Subcutaneous abdominal adipose tissue (tissue), 5 donors: ENCODE measurements at regions not wholly inside any gene's neighbourhood (a gene's known extent, or its start where the extent isn't known, plus 50 kb on each side); places are given as distances from the start of the nearest gene placed in this dataset.
"Not testable (repeated sequence)": the region's sequence is repeated elsewhere in the genome, so short reads cannot be mapped to it uniquely, and the experiment has no call there.

Experiments
- H3K27ac ChIP-seq: one replicate; pipeline ENCODE4 v1.7.0; 2013; ENCODE audit warnings: low read depth, mild to moderate bottlenecking, inconsistent platforms, low read length, moderate library complexity
- H3K27me3 ChIP-seq, 5 donors: one replicate each; pipeline ENCODE4 v1.7.0; 2013; ENCODE audit warnings: low read length in 5 of 5, inconsistent platforms in 1 of 5; ENCODE audit not compliant: control insufficient read depth in 5 of 5, insufficient read depth in 4 of 5
- H3K36me3 ChIP-seq, 5 donors: one replicate each; pipeline ENCODE4 v1.7.0; 2013; ENCODE audit warnings: low read length in 5 of 5; ENCODE audit not compliant: control insufficient read depth in 5 of 5, insufficient read depth in 5 of 5
- H3K4me1 ChIP-seq, 5 donors: one replicate each; pipeline ENCODE4 v1.7.0; 2013; ENCODE audit warnings: low read length in 5 of 5, mild to moderate bottlenecking in 3 of 5, moderate library complexity in 1 of 5; ENCODE audit not compliant: control insufficient read depth in 5 of 5, insufficient read depth in 5 of 5
- H3K4me3 ChIP-seq, 5 donors: one replicate each; pipeline ENCODE4 v1.7.0; 2013; ENCODE audit warnings: low read length in 5 of 5, low read depth in 1 of 5
- H3K9ac ChIP-seq, 5 donors: one replicate each; pipeline ENCODE4 v1.7.0; 2013; ENCODE audit warnings: low read length in 5 of 5, mild to moderate bottlenecking in 4 of 5, moderate library complexity in 3 of 5
- H3K9me3 ChIP-seq, 5 donors: one replicate each; pipeline ENCODE4 v1.7.0; 2013; ENCODE audit warnings: low read length in 5 of 5; ENCODE audit not compliant: control insufficient read depth in 5 of 5
- donor health status: healthy.
- donor health status: healthy.
- donor health status: healthy.
- donor health status: healthy.
- donor health status: healthy.

DNA sequence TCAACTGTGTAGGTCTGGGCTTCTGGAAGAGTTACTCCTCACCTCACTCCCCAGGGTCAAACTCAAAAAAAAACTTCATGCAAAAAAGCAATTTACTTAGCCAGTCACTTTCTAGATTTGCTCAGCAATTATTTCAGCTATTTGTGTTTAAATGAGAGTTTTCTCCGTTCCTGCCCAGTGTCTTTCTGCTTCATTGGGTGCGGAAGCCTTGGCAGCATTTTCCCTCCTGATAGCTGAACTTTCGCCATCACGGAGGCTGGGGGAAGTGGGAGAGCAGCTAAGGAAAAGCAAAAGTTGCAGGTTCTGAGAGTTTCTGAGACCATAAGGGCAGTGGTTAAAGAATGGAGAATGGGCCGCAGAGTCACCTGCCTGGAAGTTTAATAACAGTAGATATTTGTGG is 287.1 kb upstream of the DYNLRB2 start:
- H3K4me3 ChIP-seq = no peak overlapping the region
- no peak overlapping the region for H3K9ac ChIP-seq
- H3K27ac ChIP-seq = no peak overlapping the region
- no peaks in the 10 kb centered on the region for H3K36me3 ChIP-seq
- H3K4me1 ChIP-seq = no peaks in the 10 kb centered on the region
- no peaks in the 10 kb centered on the region for H3K9me3 ChIP-seq
- peaks cover 0 to 5% (median 0%) of the 10 kb centered on the region in 5 donors for H3K27me3 ChIP-seq

DNA sequence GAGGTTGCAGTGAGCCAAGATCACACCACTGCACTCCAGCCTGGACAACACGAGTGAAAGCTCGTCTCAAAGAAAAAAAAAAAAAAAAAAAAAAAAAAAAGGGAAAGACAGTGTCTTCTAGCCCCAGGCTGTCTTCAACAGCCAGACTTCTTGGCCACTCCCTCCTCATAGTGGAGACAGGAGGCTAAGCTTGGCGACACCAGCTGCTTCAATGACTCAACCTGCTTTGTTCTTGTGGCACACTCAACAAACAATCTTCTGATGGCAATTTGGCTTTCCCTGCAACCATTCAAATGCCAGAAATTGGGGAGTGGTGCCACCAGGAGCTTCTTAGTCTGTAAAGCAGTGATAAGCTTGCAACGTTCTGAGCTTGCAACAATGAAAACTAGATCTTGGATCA is 290.4 kb upstream of the DYNLRB2 start:
- Histone ChIP-seq H3K27me3 (peaks cover 0 to 5% (median 0%) of the 10 kb centered on the region in 5 donors), H3K9me3 (no peaks in the 10 kb centered on the region), H3K4me3 (no peak overlapping the region), H3K9ac (no peak overlapping the region), H3K36me3 (no peaks in the 10 kb centered on the region), H3K4me1 (no peaks in the 10 kb centered on the region), H3K27ac (no peak overlapping the region)

DNA sequence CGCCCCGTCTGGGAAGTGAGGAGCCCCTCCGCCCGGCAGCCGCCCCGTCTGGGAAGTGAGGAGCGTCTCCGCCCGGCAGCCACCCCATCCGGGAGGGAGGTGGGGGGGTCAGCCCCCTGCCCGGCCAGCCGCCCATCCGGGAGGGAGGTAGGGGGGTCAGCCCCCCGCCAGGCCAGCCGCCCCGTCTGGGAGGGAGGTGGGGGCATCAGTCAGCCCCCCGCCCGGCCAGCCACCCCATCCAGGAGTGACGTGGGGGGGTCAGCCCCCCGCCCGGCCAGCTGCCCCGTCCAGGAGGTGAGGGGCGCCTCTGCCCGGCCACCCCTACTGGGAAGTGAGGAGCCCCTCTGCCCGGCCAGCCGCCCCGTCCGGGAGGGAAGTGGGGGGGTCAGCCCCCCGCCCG is 297.5 kb upstream of the DYNLRB2 start:
- not testable (repeated sequence) for H3K27ac ChIP-seq, H3K4me3 ChIP-seq, H3K27me3 ChIP-seq, H3K36me3 ChIP-seq, H3K4me1 ChIP-seq, H3K9me3 ChIP-seq, H3K9ac ChIP-seq

DNA sequence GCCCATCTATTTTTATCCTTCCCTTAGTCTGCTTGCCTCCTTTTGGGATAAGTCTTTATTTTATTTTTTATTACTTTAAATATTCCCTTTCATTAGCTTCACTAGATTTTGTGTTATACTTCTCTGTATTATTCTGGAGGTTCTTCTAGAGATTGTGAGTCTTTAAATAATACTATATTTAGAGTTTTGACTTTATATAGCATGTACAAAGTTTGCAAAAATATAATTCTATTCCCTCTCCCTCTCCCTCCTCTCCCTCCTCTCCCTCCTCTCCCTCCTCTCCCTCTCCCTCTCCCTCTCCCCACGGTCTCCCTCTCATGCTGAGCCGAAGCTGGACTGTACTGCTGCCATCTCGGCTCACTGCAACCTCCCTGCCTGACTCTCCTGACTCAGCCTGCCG is 298.5 kb upstream of the DYNLRB2 start:
- H3K27me3 ChIP-seq, H3K27ac ChIP-seq, H3K36me3 ChIP-seq, H3K4me1 ChIP-seq, H3K9me3 ChIP-seq, H3K4me3 ChIP-seq, H3K9ac ChIP-seq: not testable (repeated sequence)

DNA sequence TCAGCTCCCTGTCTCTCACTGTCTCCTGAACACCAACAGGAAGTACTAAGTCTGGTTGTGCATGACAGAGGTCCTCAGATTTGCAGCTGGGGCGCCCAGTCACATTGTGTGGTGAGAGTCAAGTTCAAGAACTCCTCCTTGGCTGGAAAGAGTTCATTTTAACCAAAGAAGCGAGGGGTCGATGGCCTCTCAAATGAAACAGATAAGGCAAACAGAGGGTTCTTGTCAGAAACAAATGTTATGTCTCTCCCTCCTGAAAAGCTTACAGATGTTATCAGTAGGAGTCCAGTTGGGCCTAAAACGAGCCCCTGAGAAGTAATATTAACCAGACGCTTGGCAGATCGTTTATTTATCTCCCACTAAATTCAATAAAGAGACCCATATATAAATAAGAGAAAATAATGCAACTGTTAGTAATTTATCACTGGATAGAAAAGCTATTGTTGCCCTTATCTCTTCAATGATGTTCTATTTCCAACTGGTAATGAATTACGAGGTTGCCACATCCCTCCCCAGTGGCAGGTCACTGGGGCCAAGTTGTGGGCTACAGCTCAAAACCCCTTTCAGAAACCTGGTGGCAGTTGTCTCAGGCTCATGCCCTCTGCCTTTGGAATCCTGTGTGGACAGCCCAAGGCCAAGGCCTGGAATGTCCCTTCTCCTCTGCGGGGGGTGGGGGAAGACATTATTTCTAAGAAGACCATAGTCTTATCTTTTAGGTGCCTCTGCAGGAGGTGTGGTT is 307.5 kb upstream of the DYNLRB2 start:
- no peak overlapping the region for H3K9ac ChIP-seq
- no peaks in the 10 kb centered on the region for H3K36me3 ChIP-seq
- no peaks in the 10 kb centered on the region for H3K27me3 ChIP-seq
- no peaks in the 10 kb centered on the region for H3K9me3 ChIP-seq
- no peak overlapping the region for H3K27ac ChIP-seq
- H3K4me3 ChIP-seq = no peak overlapping the region
- no peaks in the 10 kb centered on the region for H3K4me1 ChIP-seq

DNA sequence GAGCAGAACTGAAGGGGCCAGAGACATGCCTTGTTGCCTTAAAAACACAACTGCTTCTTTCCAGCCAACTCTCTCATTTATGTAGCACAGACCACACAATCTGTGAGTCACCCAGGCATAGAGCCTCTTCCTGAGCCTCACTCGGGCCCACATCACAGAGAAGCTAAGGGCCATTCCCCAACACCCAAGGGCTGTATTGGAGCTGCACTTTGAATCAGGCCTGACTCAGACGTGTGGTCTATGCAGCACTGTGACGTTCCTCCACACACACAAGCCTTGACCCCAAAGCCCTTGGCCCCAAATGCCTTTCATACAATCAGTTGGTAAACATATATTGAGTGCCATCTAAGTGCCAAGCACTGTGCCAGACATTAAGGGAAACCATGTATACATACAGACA is 308.9 kb upstream of the DYNLRB2 start:
- Histone ChIP-seq H3K27ac (no peak overlapping the region), H3K4me3 (no peak overlapping the region), H3K27me3 (no peaks in the 10 kb centered on the region), H3K9ac (no peak overlapping the region), H3K4me1 (no peaks in the 10 kb centered on the region), H3K36me3 (no peaks in the 10 kb centered on the region), H3K9me3 (peaks cover 0 to 2% (median 0%) of the 10 kb centered on the region in 5 donors)

DNA sequence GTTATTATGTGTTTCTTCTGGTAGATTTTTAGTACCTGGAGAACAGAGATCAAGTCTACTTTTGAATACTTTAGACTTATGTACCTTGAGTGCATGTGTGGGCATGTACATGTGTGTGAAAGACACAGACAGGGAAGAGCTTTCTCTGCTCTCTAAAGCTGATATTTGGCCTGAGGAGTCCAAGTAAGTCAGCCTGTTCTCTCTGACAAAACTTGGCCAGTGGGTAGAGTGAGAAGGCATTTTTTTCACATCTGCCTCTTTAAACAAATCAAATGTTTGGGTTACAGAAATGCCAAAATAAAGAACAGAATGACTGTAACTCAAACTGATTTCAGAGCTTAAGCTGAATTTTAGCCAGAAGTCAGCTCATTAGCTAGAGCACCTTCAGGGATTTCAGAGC is 309.7 kb upstream of the DYNLRB2 start:
- H3K27me3 ChIP-seq = no peaks in the 10 kb centered on the region
- H3K4me3 ChIP-seq = no peak overlapping the region
- peaks cover 0 to 10% (median 7%) of the 10 kb centered on the region in 5 donors for H3K9me3 ChIP-seq
- H3K4me1 ChIP-seq = no peaks in the 10 kb centered on the region
- no peaks in the 10 kb centered on the region for H3K36me3 ChIP-seq
- H3K9ac ChIP-seq = no peak overlapping the region
- no peak overlapping the region for H3K27ac ChIP-seq

DNA sequence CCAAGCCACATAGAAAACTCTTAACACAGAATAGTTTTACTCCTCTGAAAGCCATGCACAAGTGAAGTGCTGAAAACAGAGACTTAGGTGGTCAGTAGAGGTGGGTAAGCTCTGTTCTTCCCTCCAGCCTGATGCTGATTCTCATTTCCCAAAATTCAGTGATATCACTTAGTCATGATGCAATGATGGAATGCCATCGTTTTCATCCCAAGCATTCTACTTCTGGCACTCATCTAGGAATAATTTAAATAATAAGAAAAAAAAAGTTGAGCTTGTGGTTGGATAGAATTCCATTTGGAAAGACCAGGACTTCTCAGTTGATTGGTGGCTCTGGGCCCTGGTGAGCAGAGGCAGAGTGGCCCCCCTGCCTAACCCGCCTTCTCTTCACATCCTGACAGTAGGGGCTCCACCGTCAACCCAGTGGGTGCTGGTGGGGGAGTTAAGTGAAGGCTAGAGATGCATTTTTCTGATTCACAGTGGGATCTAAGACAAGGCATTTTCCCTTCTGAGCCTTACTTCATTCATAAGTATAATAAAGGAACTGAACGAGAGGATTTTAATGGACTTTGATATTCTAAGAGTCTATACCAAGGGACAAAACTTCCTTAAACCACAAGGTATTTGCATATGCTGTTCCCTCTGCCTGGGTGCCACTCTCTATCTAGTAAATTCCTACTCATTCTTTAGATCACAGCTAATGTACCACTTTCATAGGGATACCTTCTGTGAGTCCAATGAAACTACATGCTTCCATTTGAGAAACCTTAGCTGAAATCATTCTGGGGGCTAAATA is 310.3 kb upstream of the DYNLRB2 start:
- H3K9me3 ChIP-seq = peaks cover 0 to 12% (median 9%) of the 10 kb centered on the region in 5 donors
- no peak overlapping the region for H3K27ac ChIP-seq

DNA sequence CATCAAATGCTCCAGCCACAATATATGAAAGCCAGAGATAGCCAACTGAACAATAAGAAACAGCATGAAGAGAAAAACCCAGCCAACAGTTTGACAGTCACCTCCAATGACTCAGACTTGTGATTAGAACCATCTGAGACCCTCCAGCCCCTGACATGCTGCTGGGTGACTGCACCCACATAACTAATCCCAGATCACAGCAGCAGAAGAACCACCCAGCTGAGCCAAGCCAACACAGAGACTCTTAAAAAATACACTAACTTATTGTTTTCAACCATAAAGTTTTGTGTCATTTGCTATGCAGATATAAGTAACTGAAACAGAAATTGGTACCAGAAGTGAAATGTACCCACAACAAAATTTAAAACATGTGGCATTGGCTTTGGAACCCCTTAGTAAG is 314.3 kb upstream of the DYNLRB2 start:
- Histone ChIP-seq H3K27me3 (no peaks in the 10 kb centered on the region), H3K9ac (no peak overlapping the region), H3K27ac (no peak overlapping the region), H3K36me3 (no peaks in the 10 kb centered on the region), H3K9me3 (peaks cover 0 to 12% (median 9%) of the 10 kb centered on the region in 5 donors), H3K4me1 (no peaks in the 10 kb centered on the region), H3K4me3 (no peak overlapping the region)

More for the DNA sequence above, 310.3 kb upstream of the DYNLRB2 start:
- H3K27me3 ChIP-seq = no peaks in the 10 kb centered on the region
- H3K9ac ChIP-seq = no peak overlapping the region
- H3K4me1 ChIP-seq = no peaks in the 10 kb centered on the region
- H3K4me3 ChIP-seq = no peak overlapping the region
- H3K36me3 ChIP-seq = no peaks in the 10 kb centered on the region

DNA sequence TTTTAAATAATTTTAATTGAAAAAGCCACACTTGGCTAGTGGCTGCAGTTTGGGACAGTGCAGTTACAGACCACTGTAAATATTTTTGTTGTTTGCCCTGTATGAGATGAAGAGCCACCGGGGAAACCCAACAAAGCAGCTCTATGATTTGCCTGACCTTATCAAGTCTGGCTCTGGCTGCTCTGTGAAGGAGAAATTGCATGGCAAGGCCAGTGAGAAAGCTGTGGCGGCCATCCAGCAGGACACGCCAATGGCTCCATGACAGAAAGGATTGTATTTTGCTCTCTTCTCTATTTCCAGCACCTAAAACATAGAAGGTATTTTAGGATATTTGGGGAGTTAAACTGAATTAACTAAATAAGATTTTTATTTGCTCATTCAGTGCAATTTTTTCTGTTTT is 330.0 kb upstream of the DYNLRB2 start:
- H3K27ac ChIP-seq = no peak overlapping the region

More for the DNA sequence above, 330.0 kb upstream of the DYNLRB2 start:
- Histone ChIP-seq H3K4me1 (peaks cover 0 to 3% (median 0%) of the 10 kb centered on the region in 5 donors), H3K36me3 (no peaks in the 10 kb centered on the region), H3K4me3 (no peak overlapping the region), H3K27me3 (no peaks in the 10 kb centered on the region), H3K9ac (no peak overlapping the region), H3K9me3 (peaks cover 0 to 6% (median 0%) of the 10 kb centered on the region in 5 donors)
